SH-SY5Y (cell line): ENCODE measurements at regions not wholly inside any gene's neighbourhood (a gene's known extent, or its start where the extent isn't known, plus 50 kb on each side); places are given as distances from the start of the nearest gene placed in this dataset.

Experiments used
- GATA2 ChIP-seq: IDR thresholded peaks from 2 replicates; pipeline ENCODE4 v1.6.1; 2011; ENCODE audit warnings: mild to moderate bottlenecking, low read depth, low read length
- GATA3 ChIP-seq: IDR thresholded peaks from 2 replicates; pipeline ENCODE4 v1.6.1; 2011; ENCODE audit warnings: low read depth, mild to moderate bottlenecking, low read length, moderate library complexity

GRCh38 chr14:86533834-86534233 lies 1003.9 kb downstream of the FLRT2 start:
- no peak for TF ChIP-seq GATA3
- no peak for TF ChIP-seq GATA2
